C4-2B (cell line): ENCODE measurements at regions not wholly inside any gene's neighbourhood (a gene's known extent, or its start where the extent isn't known, plus 50 kb on each side); places are given as distances from the start of the nearest gene placed in this dataset.

Experiments used
- ZFX ChIP-seq: fragments of 450-650 bp; IDR thresholded peaks from 2 replicates; pipeline ENCODE4 v1.6.1; 2017
- TF ChIP-seq, protein P1 (sequence below): fragments of 450-650 bp; conservative IDR thresholded peaks from 2 replicates; pipeline ENCODE4 v1.5.1; 2017; ENCODE audit warnings: mild to moderate bottlenecking

DNA sequence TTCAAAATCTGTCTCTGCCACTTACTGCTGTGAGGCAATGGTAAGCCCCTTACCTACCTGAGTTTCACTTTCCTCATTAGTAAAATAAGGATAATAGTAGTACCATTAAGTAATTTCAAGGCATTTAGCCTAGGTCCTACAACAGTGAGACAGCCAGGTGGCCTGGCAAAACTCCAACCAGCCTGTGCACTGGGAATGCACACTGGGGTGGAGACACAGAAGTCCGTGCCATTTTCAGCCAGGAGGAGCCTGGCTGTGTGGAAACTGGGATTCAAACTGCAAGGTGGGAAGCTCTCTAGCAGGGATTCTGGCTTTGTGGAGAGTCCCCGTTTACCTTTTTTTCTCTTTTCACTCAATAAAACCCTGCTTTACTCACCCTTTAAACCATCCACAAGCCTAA lies 630.4 kb downstream of the PRELID2 start:
- TF ChIP-seq, protein P1, sequence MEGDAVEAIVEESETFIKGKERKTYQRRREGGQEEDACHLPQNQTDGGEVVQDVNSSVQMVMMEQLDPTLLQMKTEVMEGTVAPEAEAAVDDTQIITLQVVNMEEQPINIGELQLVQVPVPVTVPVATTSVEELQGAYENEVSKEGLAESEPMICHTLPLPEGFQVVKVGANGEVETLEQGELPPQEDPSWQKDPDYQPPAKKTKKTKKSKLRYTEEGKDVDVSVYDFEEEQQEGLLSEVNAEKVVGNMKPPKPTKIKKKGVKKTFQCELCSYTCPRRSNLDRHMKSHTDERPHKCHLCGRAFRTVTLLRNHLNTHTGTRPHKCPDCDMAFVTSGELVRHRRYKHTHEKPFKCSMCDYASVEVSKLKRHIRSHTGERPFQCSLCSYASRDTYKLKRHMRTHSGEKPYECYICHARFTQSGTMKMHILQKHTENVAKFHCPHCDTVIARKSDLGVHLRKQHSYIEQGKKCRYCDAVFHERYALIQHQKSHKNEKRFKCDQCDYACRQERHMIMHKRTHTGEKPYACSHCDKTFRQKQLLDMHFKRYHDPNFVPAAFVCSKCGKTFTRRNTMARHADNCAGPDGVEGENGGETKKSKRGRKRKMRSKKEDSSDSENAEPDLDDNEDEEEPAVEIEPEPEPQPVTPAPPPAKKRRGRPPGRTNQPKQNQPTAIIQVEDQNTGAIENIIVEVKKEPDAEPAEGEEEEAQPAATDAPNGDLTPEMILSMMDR: no peak
- no peak for TF ChIP-seq ZFX
